Right lobe of liver (tissue), 4 donors: ENCODE measurements at regions not wholly inside any gene's neighbourhood (a gene's known extent, or its start where the extent isn't known, plus 50 kb on each side); places are given as distances from the start of the nearest gene placed in this dataset.

Experiments
- CTCF ChIP-seq, 4 donors: fragments of 200-600 bp in 3 of 4; fragments of 450-650 bp in 1 of 4; IDR thresholded peaks; one replicate each; pipeline versions ENCODE4 v1.5.1 to v1.8.0; 2016 to 2022; ENCODE audit warnings: antibody characterized with exemption in 4 of 4, mild to moderate bottlenecking in 2 of 4
- POLR2A ChIP-seq: fragments of 450-650 bp; IDR thresholded peaks from one replicate; pipeline ENCODE4 v1.6.1; 2017; ENCODE audit warnings: antibody characterized with exemption, mild to moderate bottlenecking
- donor health status: DM: no; HTN: no; CAD: no.
- donor health status: DM: no; HTN: no; CAD: no.
- donor health status: DM: no; HTN: yes; CAD: no.

- TF ChIP-seq CTCF (IDR thresholded peaks at IDR 0.05) (no peak), POLR2A (no peak)
These were observed 234.7 kb upstream of the CSF3R start for GRCh38 chr1:36717431-36717830.
